Prostate gland (tissue), 2 donors: ENCODE measurements at regions not wholly inside any gene's neighbourhood (a gene's known extent, or its start where the extent isn't known, plus 50 kb on each side); places are given as distances from the start of the nearest gene placed in this dataset.
"Not testable (repeated sequence)": the region's sequence is repeated elsewhere in the genome, so short reads cannot be mapped to it uniquely, and the experiment has no call there.

ENCODE experiments used
- DNase-seq: peaks from one replicate; pipeline ENCODE4 v3.0.0-alpha.2; 2019; ENCODE audit warnings: low spot score
- H3K27ac ChIP-seq, 2 donors: fragments of 200-600 bp; sonication (generic); 2 replicates each; pipeline ENCODE4 v1.5.1; 2017 to 2019
- H3K27me3 ChIP-seq: fragments of 200-600 bp; sonication (generic); replicated peaks from 2 replicates; pipeline ENCODE4 v1.5.1; 2019; ENCODE audit not compliant: insufficient read depth
- H3K36me3 ChIP-seq, 2 donors: fragments of 200-600 bp; sonication (generic); 1 replicate in 1 of 2; 2 replicates in 1 of 2; pipeline versions ENCODE4 v1.5.1 to v1.8.1; 2017 to 2019
- H3K4me1 ChIP-seq: fragments of 200-600 bp; sonication (generic); replicated peaks from 2 replicates; pipeline ENCODE4 v1.5.1; 2019
- H3K4me3 ChIP-seq, 2 donors: fragments of 200-600 bp; sonication (generic); 2 replicates each; pipeline ENCODE4 v1.5.1; 2017 to 2019
- H3K9me3 ChIP-seq: fragments of 200-600 bp; sonication (generic); 2 replicates; pipeline ENCODE4 v1.5.1; 2017
- CTCF ChIP-seq, 4 experiments: fragments of 200-600 bp in 2 of 4; fragments of 450-650 bp in 2 of 4; sonication (generic) in 2 of 4; IDR thresholded peaks; 1 replicate in 3 of 4; 2 replicates in 1 of 4; pipeline ENCODE4 v1.5.1; 2016 to 2019; ENCODE audit warnings: antibody characterized with exemption in 4 of 4, mild to moderate bottlenecking in 2 of 4, moderate library complexity in 2 of 4
- POLR2A ChIP-seq: fragments of 450-650 bp; IDR thresholded peaks from one replicate; pipeline ENCODE4 v1.6.1; 2016; ENCODE audit warnings: antibody characterized with exemption, mild to moderate bottlenecking
- POLR2AphosphoS5 ChIP-seq: sonication (generic); formaldehyde crosslinking; IDR thresholded peaks from one replicate; pipeline ENCODE4 v1.6.1; 2017; ENCODE audit warnings: antibody characterized with exemption
- WGBS: methylation state at CpG from one replicate; pipeline ENCODE4 v1.1.5; 2018; 5-methylcytosine and 5-hydroxymethylcytosine counted together
- intact Hi-C: fragments of 100-400 bp; cut with DNase I; formaldehyde crosslinking; loops from one replicate; pipeline ENCODE4 v1.14.2; 2022

- TF ChIP-seq POLR2A (no peak), CTCF (IDR thresholded peaks at IDR 0.05) (peak in 2 of 4 experiments; percentile 20 to 21), POLR2AphosphoS5 (peak; percentile 100)
- intact Hi-C loops = no loop called here
- 15% methylated on average over 4 of the region's 4 CpGs for WGBS
- Histone ChIP-seq H3K9me3 (no peaks in the 10 kb centered on the region), H3K36me3 (no peaks in the 10 kb centered on the region), H3K4me1 (peaks cover 10% of the 10 kb centered on the region), H3K27ac (peak overlapping the region; percentile 78 to 79), H3K4me3 (peak overlapping the region in 1 of 2 donors; percentile 13), H3K27me3 (no peaks in the 10 kb centered on the region)
- peak; percentile 99 for DNase-seq
Measured at GRCh38 chr6:167750956-167751358, 75.8 kb upstream of the AFDN start.

GRCh38 chr6:167751579-167752115 lies 75.1 kb upstream of the AFDN start:
- intact Hi-C loops = no loop called here

DNA sequence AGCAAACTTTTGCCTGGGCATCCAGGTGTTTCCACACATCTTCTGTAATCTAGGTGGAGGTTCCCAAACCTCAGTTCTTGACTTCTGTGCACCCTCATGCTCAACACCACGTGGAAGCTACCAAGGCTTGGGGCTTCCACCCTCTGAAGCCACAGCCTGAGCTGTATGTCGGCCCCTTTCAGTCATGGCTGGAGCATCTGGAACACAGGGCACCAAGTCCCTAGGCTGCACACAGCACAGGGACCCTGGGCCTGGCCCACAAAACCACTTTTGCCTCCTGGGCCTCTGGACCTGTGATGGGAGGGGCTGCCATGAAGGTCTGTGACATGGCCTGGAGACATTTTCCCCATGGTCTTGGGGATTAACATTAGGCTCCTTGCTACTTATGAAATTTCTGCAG lies 73.4 kb upstream of the AFDN start:
- WGBS = 94% methylated on average over 2 of the region's 2 CpGs
- intact Hi-C loops = not testable (repeated sequence)

More at GRCh38 chr6:167751579-167752115, 75.1 kb upstream of the AFDN start:
- no peaks in the 10 kb centered on the region for H3K36me3 ChIP-seq
- WGBS = 74% methylated on average over 7 of the region's 7 CpGs
- no peaks in the 10 kb centered on the region for H3K27me3 ChIP-seq
- DNase-seq = no peak
- TF ChIP-seq POLR2AphosphoS5 (no peak), CTCF (IDR thresholded peaks at IDR 0.05) (no peak), POLR2A (no peak)
- H3K27ac ChIP-seq = peak overlapping the region; percentile 78 to 79
- peaks cover 10% of the 10 kb centered on the region for H3K4me1 ChIP-seq
- H3K4me3 ChIP-seq = peak overlapping the region in 1 of 2 donors; percentile 13
- H3K9me3 ChIP-seq = no peaks in the 10 kb centered on the region

GRCh38 chr6:167754691-167755090 lies 72.0 kb upstream of the AFDN start:
- no peaks in the 10 kb centered on the region for H3K9me3 ChIP-seq
- 88% methylated on average over 10 of the region's 10 CpGs for WGBS
- intact Hi-C loops = no loop called here
- TF ChIP-seq POLR2A (no peak), POLR2AphosphoS5 (no peak), CTCF (IDR thresholded peaks at IDR 0.05) (no peak)
- no peak for DNase-seq
- no peaks in the 10 kb centered on the region for H3K27me3 ChIP-seq
- peaks cover 10% of the 10 kb centered on the region for H3K4me1 ChIP-seq
- no peaks in the 10 kb centered on the region for H3K36me3 ChIP-seq
- no peak overlapping the region for H3K27ac ChIP-seq
- H3K4me3 ChIP-seq = no peak overlapping the region

More for the DNA sequence above, 73.4 kb upstream of the AFDN start:
- DNase-seq, H3K27me3 ChIP-seq, H3K36me3 ChIP-seq, H3K27ac ChIP-seq, H3K9me3 ChIP-seq, H3K4me3 ChIP-seq: not testable (repeated sequence)
- H3K4me1 ChIP-seq = peaks cover 10% of the 10 kb centered on the region

- no peaks in the 10 kb centered on the region for H3K27me3 ChIP-seq
- TF ChIP-seq POLR2AphosphoS5 (no peak), CTCF (IDR thresholded peaks at IDR 0.05) (no peak), POLR2A (no peak)
- H3K36me3 ChIP-seq = no peaks in the 10 kb centered on the region
- H3K9me3 ChIP-seq = no peaks in the 10 kb centered on the region
- no peak overlapping the region for H3K27ac ChIP-seq
- H3K4me1 ChIP-seq = peaks cover 9% of the 10 kb centered on the region
- no peak overlapping the region for H3K4me3 ChIP-seq
- intact Hi-C loops = no loop called here
- WGBS = 97% methylated on average over 16 of the region's 16 CpGs
- DNase-seq = no peak
Measured at GRCh38 chr6:167755461-167755860, 71.2 kb upstream of the AFDN start.
